ENCODE measurements at regions not wholly inside any gene's neighbourhood (a gene's known extent, or its start where the extent isn't known, plus 50 kb on each side); places are given as distances from the start of the nearest gene placed in this dataset.

DNA sequence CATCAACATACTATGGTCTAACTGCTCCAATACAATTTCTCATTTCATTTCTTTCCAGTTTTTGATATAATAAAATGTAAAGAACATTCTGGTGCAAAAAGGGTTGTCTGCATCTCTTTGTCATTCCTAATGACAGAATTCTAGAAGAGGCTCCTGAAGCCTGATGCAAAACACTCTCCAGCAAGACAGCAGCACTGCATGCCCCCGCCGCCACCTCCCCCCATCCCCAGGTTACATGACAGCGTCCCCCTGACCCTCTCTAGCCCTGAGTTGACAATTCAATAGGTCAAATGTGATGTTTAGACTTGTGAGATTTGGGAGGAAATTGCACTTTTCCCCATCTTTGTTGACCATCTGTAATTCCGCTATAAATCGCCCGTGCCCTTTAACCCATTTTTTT, 64.6 kb upstream of the C1orf21 start:
- DNase-seq (ENCODE audit: low read depth, low spot score), result no peak

GRCh38 chr1:184324972-184325371, 61.9 kb upstream of the C1orf21 start:
- DNase-seq (ENCODE audit: low read depth, low spot score), result no peak

GRCh38 chr1:184326278-184326677, 60.6 kb upstream of the C1orf21 start:
- no peak for DNase-seq (ENCODE audit: low read depth, low spot score)

GRCh38 chr1:184329245-184329953, 57.4 kb upstream of the C1orf21 start:
- no peak for DNase-seq (ENCODE audit: low read depth, low spot score)

- DNase-seq (ENCODE audit: low read depth, low spot score), result no peak
Measured at GRCh38 chr1:184329962-184330868, 56.6 kb upstream of the C1orf21 start.

- DNase-seq (ENCODE audit: low read depth, low spot score), result no peak
Measured at GRCh38 chr1:184330875-184331274, 56.0 kb upstream of the C1orf21 start.
